ENCODE measurements at regions not wholly inside any gene's neighbourhood (a gene's known extent, or its start where the extent isn't known, plus 50 kb on each side); places are given as distances from the start of the nearest gene placed in this dataset.

DNA sequence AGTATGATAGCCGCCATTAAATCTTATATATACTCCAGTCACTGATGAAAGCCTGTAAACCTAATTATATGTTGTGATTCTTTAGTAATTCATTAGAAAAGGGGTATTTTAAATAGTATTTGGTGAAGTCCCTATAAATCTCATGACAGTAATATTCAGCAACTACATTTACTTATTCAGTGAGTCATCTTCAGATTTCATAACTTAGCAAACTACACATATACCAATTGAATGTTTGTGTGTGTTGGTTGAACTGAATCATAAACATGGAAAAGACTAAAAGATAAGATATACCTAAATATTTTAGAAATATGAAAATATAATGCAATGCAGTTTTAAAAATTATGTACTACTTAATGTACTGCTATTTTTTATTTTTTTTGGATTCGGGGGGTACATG is 1050.4 kb downstream of the MAT2B start (continued):
- TF ChIP-seq TCF7 (IDR thresholded peaks at IDR 0.05; ENCODE audit: borderline replicate concordance) = no peak
- no peak for TF ChIP-seq MEF2B (IDR thresholded peaks at IDR 0.05; ENCODE audit: partially characterized antibody, poor library complexity, severe bottlenecking)
- no peak for TF ChIP-seq RCOR1 (conservative IDR thresholded peaks at IDR 0.05; ENCODE audit: low read depth, low read length)
- no peak for TF ChIP-seq EZH2 (IDR thresholded peaks at IDR 0.05; ENCODE audit: borderline replicate concordance, control insufficient read depth, low read depth, low read length)

DNA sequence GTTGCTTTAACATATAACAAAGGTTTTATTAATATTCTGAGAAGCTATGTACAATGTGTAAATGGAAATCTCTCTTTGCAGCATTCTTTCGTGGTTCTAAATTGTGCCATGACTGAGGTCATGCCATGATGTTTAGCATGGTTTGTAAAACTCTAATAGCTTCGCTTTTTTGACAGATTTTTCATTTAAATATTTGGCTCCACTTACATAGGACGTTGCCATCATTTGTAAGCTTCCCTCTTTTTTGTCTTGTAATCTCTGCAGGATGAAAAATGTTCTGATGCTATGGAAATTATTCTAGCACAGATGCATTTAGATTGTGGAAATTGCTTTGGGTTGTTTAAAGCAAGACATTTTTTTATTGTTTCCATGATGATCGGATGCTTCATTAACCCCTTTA is 1054.8 kb downstream of the MAT2B start:
- ChIA-PET RAD21 (ENCODE audit: unreplicated experiment) (no interaction called here), SMC1A (ENCODE audit: uncharacterized antibody, unreplicated experiment) (interaction anchor here (1.0 to 2.4 kb wide), 5 partner anchors 8 to 44 kb away, joined by 3 to 11 read pairs (median 3); no protein-coding TSS in a partner anchor), POLR2A (no interaction called here), CTCF (no interaction called here)
- Histone ChIP-seq H3K4me3 (no peak overlapping the region), H3K4me1 (ENCODE audit: control insufficient read depth, insufficient read depth, low read length) (no peaks in the 10 kb centered on the region), H3K79me2 (ENCODE audit: control insufficient read depth, insufficient read depth, low read length) (no peaks in the 10 kb centered on the region), H3K9ac (ENCODE audit: control insufficient read depth, insufficient read depth, low read length) (no peak overlapping the region), H3K9me3 (replicated peaks; ENCODE audit: control insufficient read depth, insufficient read depth, low read length) (no peaks in the 10 kb centered on the region), H3K36me3 (ENCODE audit: control insufficient read depth in 2 of 2, insufficient read depth in 2 of 2, low read length in 1 of 2) (no peaks in the 10 kb centered on the region), H2AFZ (ENCODE audit: control insufficient read depth, low read depth, low read length) (no peak overlapping the region), H3K4me2 (ENCODE audit: control insufficient read depth, insufficient read depth) (no peak overlapping the region), H3K27me3 (replicated peaks in 1 of 2; ENCODE audit: control insufficient read depth in 2 of 2, insufficient read depth in 2 of 2, low read length in 1 of 2) (no peaks in the 10 kb centered on the region), H3K27ac (ENCODE audit: control insufficient read depth, insufficient read depth) (no peak overlapping the region), H4K20me1 (ENCODE audit: control insufficient read depth, insufficient read depth) (no peaks in the 10 kb centered on the region)
- in situ Hi-C loops (cut with MboI) (no loop called here), intact Hi-C loops (cut with micrococcal nuclease; ENCODE audit: unreplicated experiment) (no loop called here)
- ATAC-seq = no peak
- BruUV-seq (replicated peaks) = no TSS peak
- WGBS (ENCODE audit: insufficient coverage, insufficient replicate concordance, low lambda C conversion rate, missing lambda C conversion rate) = 17% methylated on average over 4 of the region's 4 CpGs
- no peak for FAIRE-seq
- DNase-seq (ENCODE audit: low read depth, low spot score) = no peak
- TF ChIP-seq PKNOX1 (IDR thresholded peaks at IDR 0.05) (no peak), SIN3A (IDR thresholded peaks at IDR 0.05; ENCODE audit: low read depth, low read length) (no peak), MEF2A (IDR thresholded peaks at IDR 0.05; ENCODE audit: insufficient read depth, low read depth, low read length) (no peak), JUNB (IDR thresholded peaks at IDR 0.05) (no peak), SPI1 (IDR thresholded peaks at IDR 0.05; ENCODE audit: borderline replicate concordance, insufficient read depth, low read depth, low read length) (no peak), PAX5 (IDR thresholded peaks at IDR 0.05; ENCODE audit: borderline replicate concordance, low read depth, low read length) (no peak), SP1 (IDR thresholded peaks at IDR 0.05; ENCODE audit: low read depth, low read length) (no peak)

Data from GM12878 (cell line).